Kidney (tissue), 13 donors: ENCODE measurements at regions not wholly inside any gene's neighbourhood (a gene's known extent, or its start where the extent isn't known, plus 50 kb on each side); places are given as distances from the start of the nearest gene placed in this dataset.

Experiments
- DNase-seq, 5 donors: peaks; one replicate each; pipeline ENCODE4 v3.0.0-alpha.2; 2013 to 2020
- FAIRE-seq: peaks from 2 replicates; lab custom pipeline; 2012; peaks lifted over from hg19 to GRCh38; lab: Jason Lieb, UNC
- H3K27ac ChIP-seq, 2 donors: one replicate each; pipeline ENCODE4 v1.7.0; 2013; ENCODE audit warnings: low read depth in 2 of 2, low read length in 2 of 2, inconsistent platforms in 1 of 2
- H3K27me3 ChIP-seq: one replicate; pipeline ENCODE4 v1.7.1; 2013; ENCODE audit warnings: low read length, inconsistent platforms; ENCODE audit not compliant: control insufficient read depth, insufficient read depth
- H3K36me3 ChIP-seq, 3 donors: one replicate each; pipeline versions ENCODE4 v1.7.0 to v1.7.1; 2013; ENCODE audit warnings: low read length in 3 of 3, control low read depth in 1 of 3, inconsistent platforms in 1 of 3; ENCODE audit not compliant: insufficient read depth in 3 of 3, control insufficient read depth in 2 of 3
- H3K4me1 ChIP-seq, 3 donors: one replicate each; pipeline versions ENCODE4 v1.7.0 to v1.7.1; 2013; ENCODE audit warnings: low read length in 3 of 3, inconsistent platforms in 1 of 3, low read depth in 1 of 3; ENCODE audit not compliant: control insufficient read depth in 2 of 3, insufficient read depth in 2 of 3
- H3K4me3 ChIP-seq, 3 donors: one replicate each; pipeline versions ENCODE4 v1.7.0 to v1.8.1; 2013; ENCODE audit warnings: low read length in 3 of 3, control low read depth in 1 of 3, inconsistent platforms in 1 of 3
- H3K9ac ChIP-seq, 3 donors: one replicate each; pipeline versions ENCODE4 v1.7.0 to v1.7.1; 2013; ENCODE audit warnings: low read length in 3 of 3, control low read depth in 1 of 3, inconsistent platforms in 1 of 3
- H3K9me3 ChIP-seq, 3 donors: one replicate each; pipeline versions ENCODE4 v1.7.0 to v1.7.1; 2013; ENCODE audit warnings: low read length in 3 of 3, control low read depth in 1 of 3, inconsistent platforms in 1 of 3; ENCODE audit not compliant: control insufficient read depth in 2 of 3, insufficient read depth in 1 of 3
- intact Hi-C: fragments of 100-400 bp; cut with DNase I; formaldehyde crosslinking; loops from one replicate; pipeline ENCODE4 v1.11.1; 2022
- TF ChIP-seq, protein P1 (sequence below): IDR thresholded peaks from 3 replicates; pipeline ENCODE4 v1.5.1; 2012; ENCODE audit warnings: mild to moderate bottlenecking, moderate library complexity, borderline replicate concordance; ENCODE audit not compliant: insufficient read depth; ENCODE audit errors: extremely low read depth
- donor health status: control.
- donor health status: control.
- donor health status: control.
- donor health status: control.
- donor health status: control.
- donor health status: DM: yes; HTN: yes; CAD: no.
- donor health status: Normal renal cell carcinoma (clear cell type).

GRCh38 chr5:58094031-58094430, 365.9 kb downstream of the PLK2 start:
- Histone ChIP-seq H3K4me3 (no peak overlapping the region), H3K9me3 (no peaks in the 10 kb centered on the region), H3K4me1 (no peaks in the 10 kb centered on the region), H3K27ac (no peak overlapping the region), H3K36me3 (no peaks in the 10 kb centered on the region), H3K9ac (no peak overlapping the region), H3K27me3 (no peaks in the 10 kb centered on the region)
- DNase-seq (no peak), FAIRE-seq (no peak)
- TF ChIP-seq, protein P1, sequence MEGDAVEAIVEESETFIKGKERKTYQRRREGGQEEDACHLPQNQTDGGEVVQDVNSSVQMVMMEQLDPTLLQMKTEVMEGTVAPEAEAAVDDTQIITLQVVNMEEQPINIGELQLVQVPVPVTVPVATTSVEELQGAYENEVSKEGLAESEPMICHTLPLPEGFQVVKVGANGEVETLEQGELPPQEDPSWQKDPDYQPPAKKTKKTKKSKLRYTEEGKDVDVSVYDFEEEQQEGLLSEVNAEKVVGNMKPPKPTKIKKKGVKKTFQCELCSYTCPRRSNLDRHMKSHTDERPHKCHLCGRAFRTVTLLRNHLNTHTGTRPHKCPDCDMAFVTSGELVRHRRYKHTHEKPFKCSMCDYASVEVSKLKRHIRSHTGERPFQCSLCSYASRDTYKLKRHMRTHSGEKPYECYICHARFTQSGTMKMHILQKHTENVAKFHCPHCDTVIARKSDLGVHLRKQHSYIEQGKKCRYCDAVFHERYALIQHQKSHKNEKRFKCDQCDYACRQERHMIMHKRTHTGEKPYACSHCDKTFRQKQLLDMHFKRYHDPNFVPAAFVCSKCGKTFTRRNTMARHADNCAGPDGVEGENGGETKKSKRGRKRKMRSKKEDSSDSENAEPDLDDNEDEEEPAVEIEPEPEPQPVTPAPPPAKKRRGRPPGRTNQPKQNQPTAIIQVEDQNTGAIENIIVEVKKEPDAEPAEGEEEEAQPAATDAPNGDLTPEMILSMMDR, result no peak
- intact Hi-C loops, result no loop called here

- Histone ChIP-seq H3K36me3 (no peaks in the 10 kb centered on the region), H3K9ac (no peak overlapping the region), H3K9me3 (no peaks in the 10 kb centered on the region), H3K4me1 (no peaks in the 10 kb centered on the region), H3K27me3 (no peaks in the 10 kb centered on the region), H3K4me3 (no peak overlapping the region), H3K27ac (no peak overlapping the region)
- no peak for DNase-seq
- FAIRE-seq, result no peak
- TF ChIP-seq, protein P1, result no peak
- intact Hi-C loops, result no loop called here
Observed at GRCh38 chr5:58090704-58091103, 369.2 kb downstream of the PLK2 start.

DNA sequence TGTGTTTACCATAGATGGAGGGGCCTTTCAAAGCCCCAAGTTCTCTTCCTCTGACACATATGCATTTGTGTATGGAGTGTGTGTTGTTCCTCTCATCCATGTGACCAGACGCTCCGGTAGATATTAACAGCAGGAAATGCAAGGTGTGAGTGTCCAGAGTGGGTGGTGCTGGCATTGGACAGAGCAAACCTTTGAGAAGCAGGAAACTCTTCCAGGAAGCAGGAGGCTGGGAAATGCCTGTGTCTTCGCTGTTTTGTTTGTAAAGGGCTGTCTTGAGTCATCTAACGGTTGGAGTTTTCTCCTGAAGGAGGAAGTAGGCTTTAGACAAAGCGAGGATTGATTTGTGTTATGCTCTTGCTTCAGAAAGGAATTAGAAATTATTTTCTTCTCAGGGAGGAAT, 370.9 kb downstream of the PLK2 start:
- intact Hi-C loops, result no loop called here

More for the DNA sequence above, 370.9 kb downstream of the PLK2 start:
- no peaks in the 10 kb centered on the region for H3K27me3 ChIP-seq
- H3K4me3 ChIP-seq, result no peak overlapping the region
- H3K36me3 ChIP-seq, result no peaks in the 10 kb centered on the region
- H3K4me1 ChIP-seq, result no peaks in the 10 kb centered on the region
- H3K9ac ChIP-seq, result no peak overlapping the region
- TF ChIP-seq, protein P1, result no peak
- DNase-seq (peak in 1 of 5 donors; percentile 28), FAIRE-seq (no peak)
- no peak overlapping the region for H3K27ac ChIP-seq
- no peaks in the 10 kb centered on the region for H3K9me3 ChIP-seq
